GM12865 (cell line): ENCODE measurements at regions not wholly inside any gene's neighbourhood (a gene's known extent, or its start where the extent isn't known, plus 50 kb on each side); places are given as distances from the start of the nearest gene placed in this dataset.
"Not testable (repeated sequence)": the region's sequence is repeated elsewhere in the genome, so short reads cannot be mapped to it uniquely, and the experiment has no call there.

Experiments
- DNase-seq: peaks from one replicate; pipeline ENCODE4 v3.0.0; 2010; ENCODE audit warnings: low read depth
- H3K4me3 ChIP-seq: 2 replicates; pipeline ENCODE4 v1.5.1; 2011; ENCODE audit warnings: mild to moderate bottlenecking, low read depth, low read length, control low read depth
- CTCF ChIP-seq: IDR thresholded peaks from 2 replicates; pipeline ENCODE4 v1.5.1; 2011; ENCODE audit warnings: low read length, control low read depth, low read depth, inconsistent platforms; ENCODE audit not compliant: insufficient read depth; ENCODE audit errors: missing control alignments

GRCh38 chr21:14616380-14617039 lies 70.4 kb upstream of the SAMSN1 start:
- no peak for TF ChIP-seq CTCF
- no peak for DNase-seq
- no peak overlapping the region for H3K4me3 ChIP-seq

GRCh38 chr21:14615359-14615974 lies 69.4 kb upstream of the SAMSN1 start:
- no peak overlapping the region for H3K4me3 ChIP-seq
- TF ChIP-seq CTCF: no peak

GRCh38 chr21:14614287-14614686 lies 68.2 kb upstream of the SAMSN1 start:
- no peak for DNase-seq
- no peak overlapping the region for H3K4me3 ChIP-seq
- TF ChIP-seq CTCF: no peak

More at GRCh38 chr21:14615359-14615974, 69.4 kb upstream of the SAMSN1 start:
- no peak for DNase-seq

- no peak overlapping the region for H3K4me3 ChIP-seq
Observed at GRCh38 chr21:14613486-14614224, 67.5 kb upstream of the SAMSN1 start.

GRCh38 chr21:14610119-14610518 lies 64.0 kb upstream of the SAMSN1 start:
- DNase-seq, H3K4me3 ChIP-seq: not testable (repeated sequence)

More at GRCh38 chr21:14613486-14614224, 67.5 kb upstream of the SAMSN1 start:
- TF ChIP-seq CTCF: no peak
- DNase-seq: no peak

GRCh38 chr21:14609274-14609673 lies 63.2 kb upstream of the SAMSN1 start:
- TF ChIP-seq CTCF: no peak
- no peak for DNase-seq
- no peak overlapping the region for H3K4me3 ChIP-seq

- H3K4me3 ChIP-seq: no peak overlapping the region
- DNase-seq: no peak
- no peak for TF ChIP-seq CTCF
Observed at GRCh38 chr21:14607262-14607661, 61.1 kb upstream of the SAMSN1 start.
